SK-N-SH (cell line): ENCODE measurements at regions not wholly inside any gene's neighbourhood (a gene's known extent, or its start where the extent isn't known, plus 50 kb on each side); places are given as distances from the start of the nearest gene placed in this dataset.

Source experiments
- CTCF ChIA-PET: fragments of 300-600, 350-600 bp; formaldehyde crosslinking; extraction: SDS; loops from one replicate; lab custom pipeline; 2021; lab: Yijun Ruan, JAX
- POLR2A ChIA-PET: fragments of 350-600 bp; sonication (Branson Sonifier 250); formaldehyde crosslinking; extraction: SDS; loops from one replicate; lab custom pipeline; 2020; ENCODE audit warnings: antibody characterized with exemption, inconsistent platforms; lab: Yijun Ruan, JAX
- DNase-seq: peaks from one replicate; pipeline ENCODE4 v3.0.0; 2012
- H2AFZ ChIP-seq: fragments of 200-600 bp; sonication (generic); 2 replicates; pipeline ENCODE4 v1.8.1; 2016; ENCODE audit warnings: antibody characterized with exemption, mild to moderate bottlenecking, low read depth
- H3F3A ChIP-seq: fragments of 200-600 bp; sonication (generic); replicated peaks from 2 replicates; pipeline ENCODE3; 2016; ENCODE audit warnings: antibody characterized with exemption, mild to moderate bottlenecking; ENCODE audit not compliant: insufficient read depth
- H3K27ac ChIP-seq, 2 experiments: fragments of 200-500 bp in 1 of 2; fragments of 200-600 bp in 1 of 2; sonication (Bioruptor generic) in 1 of 2; sonication (generic), shearing (Covaris generic) in 1 of 2; 2 replicates each; pipeline versions ENCODE4 v1.5.1 to v1.6.1; 2014 to 2016; ENCODE audit warnings: low read depth in 2 of 2, inconsistent platforms in 1 of 2, low read length in 1 of 2, mild to moderate bottlenecking in 1 of 2, mixed read lengths in 1 of 2
- H3K27me3 ChIP-seq: fragments of 200-600 bp; sonication (generic), shearing (Covaris generic); 2 replicates; pipeline ENCODE4 v1.6.1; 2016; ENCODE audit warnings: mixed run types; ENCODE audit not compliant: insufficient read depth
- H3K36me3 ChIP-seq, 2 experiments: fragments of 200-500 bp in 1 of 2; fragments of 200-600 bp in 1 of 2; sonication (Bioruptor generic) in 1 of 2; sonication (generic) in 1 of 2; replicated peaks in 1 of 2; 2 replicates each; pipeline versions ENCODE3 to v1.5.1; 2014 to 2016; ENCODE audit warnings: low read length in 1 of 2, mild to moderate bottlenecking in 1 of 2; ENCODE audit not compliant: insufficient read depth in 2 of 2, control insufficient read depth in 1 of 2
- H3K4me1 ChIP-seq, 2 experiments: fragments of 200-500 bp in 1 of 2; fragments of 200-600 bp in 1 of 2; sonication (Bioruptor generic) in 1 of 2; sonication (generic), shearing (Covaris generic) in 1 of 2; 2 replicates each; pipeline versions ENCODE4 v1.5.1 to v1.6.1; 2014 to 2016; ENCODE audit warnings: low read depth in 1 of 2, low read length in 1 of 2, mixed run types in 1 of 2; ENCODE audit not compliant: insufficient read depth in 2 of 2, control insufficient read depth in 1 of 2
- H3K4me2 ChIP-seq: fragments of 200-600 bp; sonication (generic), shearing (Covaris generic); 2 replicates; pipeline ENCODE4 v1.6.1; 2017; ENCODE audit warnings: mixed run types
- H3K4me3 ChIP-seq, 2 experiments: fragments of 200-500 bp in 1 of 2; fragments of 200-600 bp in 1 of 2; sonication (Bioruptor generic) in 1 of 2; sonication (generic), shearing (Covaris generic) in 1 of 2; 2 replicates each; pipeline versions ENCODE4 v1.5.1 to v1.8.1; 2014 to 2016; ENCODE audit warnings: low read depth in 2 of 2, inconsistent platforms in 1 of 2, low read length in 1 of 2, mild to moderate bottlenecking in 1 of 2, mixed read lengths in 1 of 2, moderate library complexity in 1 of 2
- H3K79me2 ChIP-seq: fragments of 200-600 bp; sonication (generic); 2 replicates; pipeline ENCODE4 v1.8.1; 2017; ENCODE audit warnings: mild to moderate bottlenecking; ENCODE audit not compliant: insufficient read depth
- H3K9ac ChIP-seq: fragments of 200-600 bp; sonication (generic); 2 replicates; pipeline ENCODE4 v1.6.1; 2017; ENCODE audit warnings: mixed run types
- H3K9me2 ChIP-seq: fragments of 200-600 bp; sonication (generic); 2 replicates; pipeline ENCODE4 v1.6.1; 2017; ENCODE audit warnings: mixed run types
- H3K9me3 ChIP-seq: fragments of 200-600 bp; sonication (generic); 2 replicates; pipeline ENCODE4 v1.6.1; 2017; ENCODE audit warnings: mixed run types, mild to moderate bottlenecking, moderate library complexity
- H4K20me1 ChIP-seq: fragments of 200-600 bp; sonication (generic); 2 replicates; pipeline ENCODE4 v1.6.1; 2017; ENCODE audit warnings: mild to moderate bottlenecking, mixed run types; ENCODE audit not compliant: insufficient read depth
- ELF1 ChIP-seq: IDR thresholded peaks from 2 replicates; pipeline ENCODE4 v1.4.0; 2012
- EZH2phosphoT487 ChIP-seq: fragments of 200-600 bp; sonication (generic); IDR thresholded peaks from 2 replicates; pipeline ENCODE4 v1.6.1; 2017; ENCODE audit warnings: low read depth, mixed run types, mild to moderate bottlenecking, antibody characterized with exemption, moderate library complexity, borderline replicate concordance
- FOSL2 ChIP-seq: IDR thresholded peaks from 2 replicates; pipeline ENCODE4 v1.4.0; 2012; ENCODE audit warnings: low read depth, mild to moderate bottlenecking, moderate library complexity, borderline replicate concordance
- GATA2 ChIP-seq: sonication (generic); formaldehyde crosslinking; IDR thresholded peaks from 2 replicates; pipeline ENCODE4 v1.5.0; 2020; ENCODE audit warnings: mild to moderate bottlenecking, missing genetic modification reagents
- MXI1 ChIP-seq: IDR thresholded peaks from 2 replicates; pipeline ENCODE4 v1.6.1; 2012; ENCODE audit warnings: mild to moderate bottlenecking, low read depth, low read length, improper control_type of control experiment
- NFIC ChIP-seq: IDR thresholded peaks from 2 replicates; pipeline ENCODE4 v1.4.0; 2012; ENCODE audit warnings: borderline replicate concordance
- RAD21 ChIP-seq: IDR thresholded peaks from 2 replicates; pipeline ENCODE4 v1.6.1; 2012; ENCODE audit warnings: mild to moderate bottlenecking, low read length
- RCOR1 ChIP-seq: fragments of 150-350 bp; IDR thresholded peaks from 2 replicates; pipeline ENCODE4 v1.6.1; 2017; ENCODE audit warnings: antibody characterized with exemption, low read length
- RFX5 ChIP-seq: IDR thresholded peaks from 2 replicates; pipeline ENCODE4 v1.6.1; 2012; ENCODE audit warnings: mild to moderate bottlenecking, improper control_type of control experiment, low read length
- RXRA ChIP-seq: IDR thresholded peaks from 2 replicates; pipeline ENCODE4 v1.4.0; 2012; ENCODE audit warnings: low read depth, mild to moderate bottlenecking, borderline replicate concordance
- SIN3A ChIP-seq: IDR thresholded peaks from 2 replicates; pipeline ENCODE4 v1.6.1; 2012; ENCODE audit warnings: low read depth, mild to moderate bottlenecking, low read length, moderate library complexity, borderline replicate concordance
- SMC3 ChIP-seq: IDR thresholded peaks from 2 replicates; pipeline ENCODE4 v1.6.1; 2012; ENCODE audit warnings: low read depth, low read length, improper control_type of control experiment
- TCF12 ChIP-seq: IDR thresholded peaks from 2 replicates; pipeline ENCODE4 v1.4.0; 2012
- TEAD4 ChIP-seq: IDR thresholded peaks from 2 replicates; pipeline ENCODE4 v1.4.0; 2012; ENCODE audit warnings: mild to moderate bottlenecking, borderline replicate concordance; ENCODE audit not compliant: insufficient read depth
- USF1 ChIP-seq: IDR thresholded peaks from 2 replicates; pipeline ENCODE4 v1.4.0; 2012; ENCODE audit warnings: low read depth, borderline replicate concordance
- YY1 ChIP-seq: IDR thresholded peaks from 2 replicates; pipeline ENCODE4 v1.4.0; 2012; ENCODE audit warnings: low read depth, mild to moderate bottlenecking
- WGBS: methylation state at CpG from one replicate; pipeline ENCODE4 v1.1.6; 2017; ENCODE audit warnings: low lambda C conversion rate; 5-methylcytosine and 5-hydroxymethylcytosine counted together
- TF ChIP-seq, protein P1 (sequence below): IDR thresholded peaks from 2 replicates; pipeline ENCODE4 v1.6.1; 2012; ENCODE audit warnings: mild to moderate bottlenecking, low read depth, low read length, moderate library complexity
- TF ChIP-seq, protein P2 (sequence below): IDR thresholded peaks from 2 replicates; pipeline ENCODE4 v1.4.0; 2012; ENCODE audit warnings: low read depth, borderline replicate concordance

DNA sequence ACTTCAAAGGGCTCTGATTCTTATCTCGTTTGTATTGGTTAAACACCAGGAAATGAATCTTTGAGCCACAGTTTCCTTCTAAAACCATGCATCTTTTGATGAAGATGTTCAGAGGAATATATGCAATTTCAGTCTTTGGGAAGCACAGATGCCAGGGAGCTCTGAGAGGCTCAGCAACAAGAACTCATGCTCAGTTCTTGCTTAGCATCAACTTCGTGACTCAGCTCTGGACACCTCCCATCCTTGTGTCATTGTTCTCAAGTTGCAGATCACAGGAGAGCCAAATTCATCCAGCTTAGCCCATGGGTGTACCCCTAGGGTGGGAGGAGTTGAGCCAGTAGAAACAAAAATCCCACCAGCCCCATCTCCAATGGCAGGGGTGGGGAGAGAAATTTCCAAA lies 219.6 kb upstream of the MAOA start:
- Histone ChIP-seq H3K4me3 (no peak overlapping the region), H3K9me3 (no peaks in the 10 kb centered on the region)
- TF ChIP-seq TCF12 (no peak), SMC3 (no peak), FOSL2 (no peak), TEAD4 (no peak), RCOR1 (no peak), GATA2 (CRISPR knock-in tag) (no peak), USF1 (no peak), YY1 (no peak), RXRA (no peak), NFIC (no peak), ELF1 (no peak), MXI1 (no peak), SIN3A (no peak), RAD21 (no peak)
- TF ChIP-seq, all 33 proteins: peak for 0
- no peaks in the 10 kb centered on the region for H3K4me1 ChIP-seq
- no peaks in the 10 kb centered on the region for H3F3A ChIP-seq
- no peak overlapping the region for H2AFZ ChIP-seq
- ChIA-PET CTCF (no interaction called here), POLR2A (no interaction called here)
- DNase-seq: no peak
- no peaks in the 10 kb centered on the region for H4K20me1 ChIP-seq
- H3K36me3 ChIP-seq: no peaks in the 10 kb centered on the region
- H3K9ac ChIP-seq: no peak overlapping the region
- H3K27me3 ChIP-seq: no peaks in the 10 kb centered on the region
- H3K9me2 ChIP-seq: no peaks in the 10 kb centered on the region
- no peak overlapping the region for H3K27ac ChIP-seq
- H3K79me2 ChIP-seq: no peaks in the 10 kb centered on the region
- no peak overlapping the region for H3K4me2 ChIP-seq
- 6% methylated on average over 2 of the region's 2 CpGs for WGBS

GRCh38 chrX:43446752-43447151 lies 209.3 kb upstream of the MAOA start:
- POLR2A ChIA-PET: no interaction called here
- no peaks in the 10 kb centered on the region for H3K27me3 ChIP-seq
- no peaks in the 10 kb centered on the region for H4K20me1 ChIP-seq
- H3K27ac ChIP-seq: no peak overlapping the region
- H3K9ac ChIP-seq: no peak overlapping the region
- DNase-seq: no peak
- no peaks in the 10 kb centered on the region for H3K4me1 ChIP-seq
- CTCF ChIA-PET: no interaction called here
- H3K36me3 ChIP-seq: no peaks in the 10 kb centered on the region
- no peaks in the 10 kb centered on the region for H3K9me3 ChIP-seq
- WGBS: 0% methylated on average over 2 of the region's 2 CpGs
- no peaks in the 10 kb centered on the region for H3F3A ChIP-seq
- H3K9me2 ChIP-seq: no peaks in the 10 kb centered on the region
- TF ChIP-seq, protein P1, sequence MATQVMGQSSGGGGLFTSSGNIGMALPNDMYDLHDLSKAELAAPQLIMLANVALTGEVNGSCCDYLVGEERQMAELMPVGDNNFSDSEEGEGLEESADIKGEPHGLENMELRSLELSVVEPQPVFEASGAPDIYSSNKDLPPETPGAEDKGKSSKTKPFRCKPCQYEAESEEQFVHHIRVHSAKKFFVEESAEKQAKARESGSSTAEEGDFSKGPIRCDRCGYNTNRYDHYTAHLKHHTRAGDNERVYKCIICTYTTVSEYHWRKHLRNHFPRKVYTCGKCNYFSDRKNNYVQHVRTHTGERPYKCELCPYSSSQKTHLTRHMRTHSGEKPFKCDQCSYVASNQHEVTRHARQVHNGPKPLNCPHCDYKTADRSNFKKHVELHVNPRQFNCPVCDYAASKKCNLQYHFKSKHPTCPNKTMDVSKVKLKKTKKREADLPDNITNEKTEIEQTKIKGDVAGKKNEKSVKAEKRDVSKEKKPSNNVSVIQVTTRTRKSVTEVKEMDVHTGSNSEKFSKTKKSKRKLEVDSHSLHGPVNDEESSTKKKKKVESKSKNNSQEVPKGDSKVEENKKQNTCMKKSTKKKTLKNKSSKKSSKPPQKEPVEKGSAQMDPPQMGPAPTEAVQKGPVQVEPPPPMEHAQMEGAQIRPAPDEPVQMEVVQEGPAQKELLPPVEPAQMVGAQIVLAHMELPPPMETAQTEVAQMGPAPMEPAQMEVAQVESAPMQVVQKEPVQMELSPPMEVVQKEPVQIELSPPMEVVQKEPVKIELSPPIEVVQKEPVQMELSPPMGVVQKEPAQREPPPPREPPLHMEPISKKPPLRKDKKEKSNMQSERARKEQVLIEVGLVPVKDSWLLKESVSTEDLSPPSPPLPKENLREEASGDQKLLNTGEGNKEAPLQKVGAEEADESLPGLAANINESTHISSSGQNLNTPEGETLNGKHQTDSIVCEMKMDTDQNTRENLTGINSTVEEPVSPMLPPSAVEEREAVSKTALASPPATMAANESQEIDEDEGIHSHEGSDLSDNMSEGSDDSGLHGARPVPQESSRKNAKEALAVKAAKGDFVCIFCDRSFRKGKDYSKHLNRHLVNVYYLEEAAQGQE: no peak
- TF ChIP-seq RFX5 (no peak), EZH2phosphoT487 (no peak)
- TF ChIP-seq, protein P2, sequence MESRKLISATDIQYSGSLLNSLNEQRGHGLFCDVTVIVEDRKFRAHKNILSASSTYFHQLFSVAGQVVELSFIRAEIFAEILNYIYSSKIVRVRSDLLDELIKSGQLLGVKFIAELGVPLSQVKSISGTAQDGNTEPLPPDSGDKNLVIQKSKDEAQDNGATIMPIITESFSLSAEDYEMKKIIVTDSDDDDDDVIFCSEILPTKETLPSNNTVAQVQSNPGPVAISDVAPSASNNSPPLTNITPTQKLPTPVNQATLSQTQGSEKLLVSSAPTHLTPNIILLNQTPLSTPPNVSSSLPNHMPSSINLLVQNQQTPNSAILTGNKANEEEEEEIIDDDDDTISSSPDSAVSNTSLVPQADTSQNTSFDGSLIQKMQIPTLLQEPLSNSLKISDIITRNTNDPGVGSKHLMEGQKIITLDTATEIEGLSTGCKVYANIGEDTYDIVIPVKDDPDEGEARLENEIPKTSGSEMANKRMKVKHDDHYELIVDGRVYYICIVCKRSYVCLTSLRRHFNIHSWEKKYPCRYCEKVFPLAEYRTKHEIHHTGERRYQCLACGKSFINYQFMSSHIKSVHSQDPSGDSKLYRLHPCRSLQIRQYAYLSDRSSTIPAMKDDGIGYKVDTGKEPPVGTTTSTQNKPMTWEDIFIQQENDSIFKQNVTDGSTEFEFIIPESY: no peak
- no peaks in the 10 kb centered on the region for H3K79me2 ChIP-seq
- no peak overlapping the region for H3K4me3 ChIP-seq
- no peak overlapping the region for H2AFZ ChIP-seq
- no peak overlapping the region for H3K4me2 ChIP-seq
